ENCODE measurements at regions not wholly inside any gene's neighbourhood (a gene's known extent, or its start where the extent isn't known, plus 50 kb on each side); places are given as distances from the start of the nearest gene placed in this dataset.

GRCh38 chr1:4016351-4017130 is 116.5 kb upstream of the C1orf174 start:
- no peak for TF ChIP-seq ZNF274 (IDR thresholded peaks at IDR 0.05; ENCODE audit: low read depth, low read length)
- no peak for TF ChIP-seq YY1 (IDR thresholded peaks at IDR 0.05; ENCODE audit: insufficient read depth, insufficient read length)
- TF ChIP-seq SUZ12 (IDR thresholded peaks at IDR 0.05; ENCODE audit: extremely low read depth, insufficient read depth, insufficient read length): no peak

All from NT2/D1 (cell line).